Mesenchymal stem cell (in vitro differentiated cells and primary cell): ENCODE measurements at regions not wholly inside any gene's neighbourhood (a gene's known extent, or its start where the extent isn't known, plus 50 kb on each side); places are given as distances from the start of the nearest gene placed in this dataset.

Experiments used
- DNase-seq: peaks from one replicate; pipeline ENCODE4 v3.0.0-alpha.2; 2013
- H2AFZ ChIP-seq: one replicate; pipeline ENCODE4 v1.6.1; 2013; ENCODE audit warnings: low read depth, mild to moderate bottlenecking, control low read depth, inconsistent platforms, low read length, moderate library complexity
- H2AK5ac ChIP-seq: 2 replicates; pipeline ENCODE4 v1.6.1; 2013; ENCODE audit warnings: low read length, moderate library complexity, mild to moderate bottlenecking, inconsistent platforms; ENCODE audit not compliant: severe bottlenecking
- H2BK120ac ChIP-seq: one replicate; pipeline ENCODE4 v1.6.1; 2013; ENCODE audit warnings: low read depth, mild to moderate bottlenecking, inconsistent platforms, low read length, moderate library complexity
- H2BK12ac ChIP-seq, 2 experiments: one replicate each; pipeline ENCODE4 v1.6.1; 2013; ENCODE audit warnings: inconsistent platforms in 2 of 2, low read length in 2 of 2, mild to moderate bottlenecking in 2 of 2, moderate library complexity in 2 of 2, control low read depth in 1 of 2
- H2BK15ac ChIP-seq: one replicate; pipeline ENCODE4 v1.6.1; 2013; ENCODE audit warnings: mild to moderate bottlenecking, low read depth, inconsistent platforms; ENCODE audit not compliant: poor library complexity, severe bottlenecking
- H2BK5ac ChIP-seq: 2 replicates; pipeline ENCODE4 v1.6.1; 2013; ENCODE audit warnings: low read depth, mild to moderate bottlenecking, low read length, control low read depth, inconsistent platforms; ENCODE audit not compliant: poor library complexity, severe bottlenecking
- H3K14ac ChIP-seq, 2 experiments: one replicate each; pipeline ENCODE4 v1.6.1; 2013; ENCODE audit warnings: inconsistent platforms in 2 of 2, low read length in 2 of 2, control low read depth in 1 of 2, mild to moderate bottlenecking in 1 of 2, moderate library complexity in 1 of 2
- H3K18ac ChIP-seq, 2 experiments: one replicate each; pipeline ENCODE4 v1.6.1; 2013; ENCODE audit warnings: inconsistent platforms in 2 of 2, low read length in 2 of 2, control low read depth in 1 of 2, low read depth in 1 of 2, mild to moderate bottlenecking in 1 of 2
- H3K23ac ChIP-seq, 2 experiments: one replicate each; pipeline ENCODE4 v1.6.1; 2013; ENCODE audit warnings: inconsistent platforms in 2 of 2, low read length in 2 of 2, mild to moderate bottlenecking in 2 of 2, moderate library complexity in 2 of 2, control low read depth in 1 of 2
- H3K27ac ChIP-seq: 2 replicates; pipeline ENCODE4 v1.5.1; 2013; ENCODE audit warnings: mild to moderate bottlenecking, moderate library complexity, low read length, control low read depth, inconsistent platforms; ENCODE audit not compliant: poor library complexity, severe bottlenecking
- H3K27me3 ChIP-seq, 2 experiments: 2 replicates each; pipeline versions ENCODE4 v1.6.1 to v1.7.0; 2013; ENCODE audit warnings: low read length in 2 of 2, mild to moderate bottlenecking in 2 of 2, moderate library complexity in 2 of 2, control low read depth in 1 of 2, inconsistent platforms in 1 of 2; ENCODE audit not compliant: control insufficient read depth in 1 of 2, insufficient read depth in 1 of 2
- H3K36me3 ChIP-seq, 2 experiments: 2 replicates each; pipeline versions ENCODE4 v1.6.1 to v1.7.0; 2013; ENCODE audit warnings: low read length in 2 of 2, control low read depth in 1 of 2, inconsistent platforms in 1 of 2, low read depth in 1 of 2, mild to moderate bottlenecking in 1 of 2; ENCODE audit not compliant: insufficient read depth in 2 of 2, control insufficient read depth in 1 of 2
- H3K4ac ChIP-seq, 2 experiments: one replicate each; pipeline ENCODE4 v1.6.1; 2013; ENCODE audit warnings: inconsistent platforms in 2 of 2, low read length in 2 of 2, mild to moderate bottlenecking in 2 of 2, moderate library complexity in 2 of 2, control low read depth in 1 of 2, low read depth in 1 of 2
- H3K4me1 ChIP-seq: 2 replicates; pipeline ENCODE4 v1.6.1; 2013; ENCODE audit warnings: low read depth, low read length, control low read depth; ENCODE audit not compliant: control insufficient read depth, insufficient read depth
- H3K4me2 ChIP-seq: 2 replicates; pipeline ENCODE4 v1.6.1; 2013; ENCODE audit warnings: low read length, mild to moderate bottlenecking, inconsistent platforms; ENCODE audit not compliant: poor library complexity, severe bottlenecking
- H3K4me3 ChIP-seq, 2 experiments: 2 replicates each; pipeline versions ENCODE4 v1.5.1 to v1.7.0; 2013; ENCODE audit warnings: low read length in 2 of 2, mild to moderate bottlenecking in 2 of 2, control low read depth in 1 of 2, low read depth in 1 of 2; ENCODE audit not compliant: insufficient read depth in 1 of 2
- H3K79me1 ChIP-seq: replicated peaks from 2 replicates; pipeline ENCODE4 v1.6.1; 2013; ENCODE audit warnings: mild to moderate bottlenecking, control low read depth, low read length, inconsistent platforms; ENCODE audit not compliant: poor library complexity, severe bottlenecking
- H3K9ac ChIP-seq: 2 replicates; pipeline ENCODE4 v1.7.0; 2013; ENCODE audit warnings: mild to moderate bottlenecking, low read length, moderate library complexity
- H3K9me3 ChIP-seq: 2 replicates; pipeline ENCODE4 v1.7.0; 2013; ENCODE audit warnings: mild to moderate bottlenecking, low read length; ENCODE audit not compliant: control insufficient read depth
- H4K8ac ChIP-seq: one replicate; pipeline ENCODE4 v1.6.1; 2013; ENCODE audit warnings: inconsistent platforms, mild to moderate bottlenecking, low read length, moderate library complexity
- H4K91ac ChIP-seq: one replicate; pipeline ENCODE4 v1.6.1; 2013; ENCODE audit warnings: mild to moderate bottlenecking, low read length, inconsistent platforms
- WGBS: methylation state at CpG from one replicate; pipeline ENCODE4 v1.1.7; 2013; ENCODE audit warnings: mixed read lengths; 5-methylcytosine and 5-hydroxymethylcytosine counted together

DNA sequence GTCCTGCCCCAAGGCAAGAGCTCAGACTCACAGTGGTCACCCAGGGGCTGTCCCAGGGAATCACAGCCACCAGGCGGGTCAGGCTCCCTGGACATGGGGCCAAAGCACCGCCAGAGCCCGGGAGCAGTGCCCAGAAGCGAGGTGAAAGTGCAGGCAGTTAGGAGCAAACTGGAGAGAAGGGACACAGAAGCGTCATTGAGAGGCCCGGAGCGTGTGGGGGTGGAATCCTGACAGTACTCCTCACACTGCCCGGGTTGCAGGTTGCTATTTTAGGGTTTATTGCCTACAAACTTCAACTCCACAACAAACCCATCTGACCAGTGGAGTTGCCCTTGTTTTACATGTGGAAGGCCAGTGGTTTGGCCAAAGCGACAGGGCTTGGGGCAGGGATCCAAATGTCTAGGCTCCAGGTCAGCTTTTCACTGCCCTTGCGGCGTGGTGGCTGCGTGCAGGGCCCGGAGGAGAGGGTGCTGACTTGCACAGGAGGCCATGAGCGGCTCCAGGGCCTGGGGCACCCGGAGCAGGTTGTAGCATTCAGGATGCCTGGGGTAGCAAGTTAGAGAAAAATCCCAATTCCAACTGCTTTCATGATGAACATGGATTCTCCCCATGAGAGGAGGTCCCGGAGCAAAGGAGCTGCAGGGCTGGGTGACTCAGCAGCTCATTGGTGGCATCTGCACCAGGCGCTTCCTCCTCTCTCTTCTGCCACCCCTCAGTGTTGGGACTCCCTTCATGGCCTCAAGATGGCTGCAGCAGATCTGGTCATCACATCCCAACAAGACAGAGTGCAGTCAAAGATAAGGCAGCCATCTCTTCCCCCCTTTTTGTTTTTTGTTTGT, 112.3 kb upstream of the NCOR2 start:
- Histone ChIP-seq H3K27ac (no peak overlapping the region), H3K9me3 (no peaks in the 10 kb centered on the region), H3K9ac (no peak overlapping the region), H4K8ac (peak overlapping the region; percentile 45), H3K14ac (peak overlapping the region in 1 of 2 experiments; percentile 73), H2BK120ac (peak overlapping the region; percentile 73), H2BK12ac (peak overlapping the region; percentile 78 to 95), H3K4me3 (no peak overlapping the region), H3K23ac (no peak overlapping the region), H3K4me2 (no peak overlapping the region), H3K18ac (peak overlapping the region; percentile 23 to 88), H4K91ac (peak overlapping the region; percentile 52), H2BK15ac (peak overlapping the region; percentile 39), H3K36me3 (no peaks in the 10 kb centered on the region), H3K79me1 (no peaks in the 10 kb centered on the region), H2AK5ac (peak overlapping the region; percentile 81), H3K4ac (peak overlapping the region; percentile 20 to 77), H2AFZ (peak overlapping the region; percentile 29), H3K27me3 (no peaks in the 10 kb centered on the region), H2BK5ac (peak overlapping the region; percentile 49), H3K4me1 (peaks cover 67% of the 10 kb centered on the region)
- DNase-seq, result peak; percentile 58
- WGBS, result 74% methylated on average over 15 of the region's 17 CpGs

DNA sequence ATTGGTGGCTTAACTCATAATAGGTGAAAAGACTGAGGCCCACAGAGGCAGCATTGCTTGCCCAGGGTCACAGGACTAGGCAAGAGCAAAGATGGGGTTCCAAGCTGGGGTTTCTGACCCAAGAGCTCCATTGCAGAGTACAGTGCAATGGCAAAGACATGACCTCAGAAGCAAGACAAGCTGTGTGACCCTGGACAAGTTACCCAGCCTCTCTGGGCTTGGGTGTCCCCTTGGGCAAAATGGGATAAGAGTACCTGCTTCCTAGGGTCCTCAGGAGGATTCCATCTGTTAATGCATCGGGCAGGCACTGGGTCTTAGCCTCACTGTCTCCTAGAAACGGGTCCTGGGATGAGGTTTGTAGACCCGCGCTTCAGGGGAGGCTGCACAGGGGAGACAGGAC, 111.6 kb upstream of the NCOR2 start:
- peaks cover 69% of the 10 kb centered on the region for H3K4me1 ChIP-seq
- WGBS, result 88% methylated on average over 4 of the region's 4 CpGs
- H3K18ac ChIP-seq, result peak overlapping the region; percentile 23 to 55

DNA sequence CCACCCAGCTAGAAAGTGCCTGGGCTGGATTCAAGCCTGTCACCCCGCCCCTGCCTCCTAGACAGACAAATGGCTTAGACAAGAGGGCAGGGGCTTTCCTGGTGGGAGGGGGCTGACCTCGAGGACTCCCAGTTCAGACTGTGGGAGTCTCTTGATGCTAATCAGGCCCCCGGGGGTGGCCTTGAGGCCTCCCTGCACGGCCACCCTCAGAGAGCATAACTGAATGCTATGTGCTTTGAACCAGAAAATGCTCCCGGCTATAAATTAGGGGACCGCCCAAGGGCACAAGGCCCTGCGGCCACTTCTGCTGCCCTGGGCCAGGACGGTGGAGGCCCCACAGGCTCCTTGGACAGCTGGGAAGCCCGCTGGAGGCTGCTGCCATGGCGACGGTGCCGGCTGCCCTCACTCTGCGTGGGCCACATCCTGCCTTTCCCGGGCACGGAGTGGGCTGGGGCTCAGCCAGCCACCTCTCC, 111.0 kb upstream of the NCOR2 start:
- Histone ChIP-seq H2AFZ (no peak overlapping the region), H2BK5ac (no peak overlapping the region), H4K91ac (peak overlapping the region; percentile 91), H3K14ac (no peak overlapping the region), H4K8ac (no peak overlapping the region), H3K9ac (no peak overlapping the region), H3K4me3 (no peak overlapping the region), H2AK5ac (peak overlapping the region; percentile 24), H3K9me3 (no peaks in the 10 kb centered on the region), H2BK15ac (peak overlapping the region; percentile 91), H3K4me1 (peaks cover 72% of the 10 kb centered on the region), H3K27ac (peak overlapping the region; percentile 7), H3K18ac (peak overlapping the region; percentile 38 to 55), H3K36me3 (no peaks in the 10 kb centered on the region), H3K4me2 (no peak overlapping the region), H3K23ac (no peak overlapping the region), H2BK12ac (peak overlapping the region in 1 of 2 experiments; percentile 77), H3K79me1 (no peaks in the 10 kb centered on the region), H2BK120ac (peak overlapping the region; percentile 29), H3K27me3 (no peaks in the 10 kb centered on the region), H3K4ac (peak overlapping the region in 1 of 2 experiments; percentile 54)
- peak; percentile 48 for DNase-seq
- WGBS, result 55% methylated on average over 12 of the region's 15 CpGs

More for the DNA sequence above, 111.6 kb upstream of the NCOR2 start:
- Histone ChIP-seq H3K4ac (peak overlapping the region; percentile 25 to 77), H3K9ac (no peak overlapping the region), H3K14ac (no peak overlapping the region), H3K27ac (peak overlapping the region; percentile 7), H2BK120ac (no peak overlapping the region), H3K79me1 (no peaks in the 10 kb centered on the region), H3K23ac (no peak overlapping the region), H3K4me2 (no peak overlapping the region), H3K9me3 (no peaks in the 10 kb centered on the region), H2AFZ (no peak overlapping the region), H4K91ac (no peak overlapping the region), H3K36me3 (no peaks in the 10 kb centered on the region), H2BK5ac (peak overlapping the region; percentile 49), H2BK12ac (peak overlapping the region; percentile 78 to 95), H3K27me3 (no peaks in the 10 kb centered on the region), H2BK15ac (no peak overlapping the region), H4K8ac (no peak overlapping the region), H3K4me3 (no peak overlapping the region), H2AK5ac (peak overlapping the region; percentile 81)
- no peak for DNase-seq

DNA sequence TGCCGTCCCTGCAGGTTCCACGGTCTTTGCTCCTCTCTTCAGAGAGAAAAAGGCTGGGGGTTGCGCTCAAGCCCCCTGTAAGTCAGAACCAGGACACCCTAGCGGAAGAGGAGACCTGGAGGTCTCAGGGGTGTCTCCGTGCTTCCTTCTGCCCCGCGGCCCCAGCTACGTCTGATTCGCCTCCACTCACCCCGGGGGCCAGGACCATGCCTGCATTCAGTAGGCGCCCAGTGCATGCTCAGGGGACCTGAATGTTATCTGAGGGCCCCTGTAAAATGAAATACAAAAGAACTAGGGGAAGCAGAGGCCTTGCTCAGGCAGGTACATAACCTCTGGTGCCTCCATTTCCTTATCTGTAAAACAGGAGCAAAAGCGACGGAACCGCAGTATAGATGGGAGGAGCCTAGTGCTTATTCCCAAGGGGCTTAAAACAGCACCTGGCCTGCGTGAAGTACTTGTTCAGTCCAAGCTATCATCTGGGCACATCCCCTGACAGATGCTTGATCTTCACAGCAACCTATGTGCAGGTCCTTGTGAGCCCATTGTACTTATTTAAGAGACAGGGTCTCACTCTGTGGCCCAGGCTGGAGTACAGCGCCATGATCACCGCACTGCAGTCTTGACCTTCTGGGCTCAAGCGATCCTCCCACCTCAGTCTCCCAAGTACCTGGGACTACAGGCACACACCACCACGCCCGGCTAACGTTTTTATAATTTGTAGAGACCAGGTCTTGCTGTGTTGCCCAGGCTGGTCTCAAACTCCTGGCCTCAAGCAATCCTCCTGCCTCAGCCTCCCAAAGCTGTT, 110.3 kb upstream of the NCOR2 start:
- peak overlapping the region; percentile 92 for H2AK5ac ChIP-seq
- 97% methylated on average over 21 of the region's 21 CpGs for WGBS

More for the DNA sequence above, 110.3 kb upstream of the NCOR2 start:
- Histone ChIP-seq H3K4me3 (no peak overlapping the region), H3K79me1 (no peaks in the 10 kb centered on the region), H3K18ac (peak overlapping the region; percentile 58 to 73), H3K23ac (no peak overlapping the region), H3K9ac (no peak overlapping the region), H3K27ac (no peak overlapping the region), H4K91ac (peak overlapping the region; percentile 47), H3K4me2 (no peak overlapping the region), H2BK120ac (peak overlapping the region; percentile 3), H2BK12ac (peak overlapping the region in 1 of 2 experiments; percentile 34), H2BK5ac (peak overlapping the region; percentile 33), H4K8ac (peak overlapping the region; percentile 7), H3K4me1 (peaks cover 69% of the 10 kb centered on the region), H3K4ac (peak overlapping the region; percentile 21 to 71), H2BK15ac (no peak overlapping the region), H3K36me3 (no peaks in the 10 kb centered on the region), H3K14ac (peak overlapping the region in 1 of 2 experiments; percentile 58), H2AFZ (no peak overlapping the region), H3K27me3 (no peaks in the 10 kb centered on the region), H3K9me3 (no peaks in the 10 kb centered on the region)
- DNase-seq, result no peak
